ENCODE measurements at regions not wholly inside any gene's neighbourhood (a gene's known extent, or its start where the extent isn't known, plus 50 kb on each side); places are given as distances from the start of the nearest gene placed in this dataset.

- no peak overlapping the region for H4K8ac ChIP-seq (ENCODE audit: extremely low read depth, insufficient read depth, low read length)
- H3K18ac ChIP-seq (ENCODE audit: extremely low read depth, low read length) = no peak overlapping the region
- no peak overlapping the region for H3K4me3 ChIP-seq (ENCODE audit: extremely low read depth in 1 of 4, insufficient read depth in 2 of 4, low read depth in 3 of 4, low read length in 4 of 4)
- H3K4me2 ChIP-seq (ENCODE audit: insufficient read depth in 1 of 2, low read depth in 2 of 2, low read length in 2 of 2) = no peak overlapping the region
- no peaks in the 10 kb centered on the region for H3K79me1 ChIP-seq (ENCODE audit: low read depth, low read length)
- H3K56ac ChIP-seq (replicated peaks; ENCODE audit: insufficient read length, low read depth, low read length) = no peak overlapping the region
- H3K14ac ChIP-seq (ENCODE audit: insufficient read length) = no peak overlapping the region
- H3K27ac ChIP-seq (ENCODE audit: low read depth, low read length) = no peak overlapping the region
- H4K20me1 ChIP-seq (replicated peaks in 1 of 2; ENCODE audit: control insufficient read depth in 1 of 2, insufficient read depth in 2 of 2, low read length in 2 of 2) = no peaks in the 10 kb centered on the region
- no peaks in the 10 kb centered on the region for H3K79me2 ChIP-seq (ENCODE audit: control insufficient read depth in 1 of 2, insufficient read depth in 2 of 2, low read length in 2 of 2)
- WGBS, 2 experiments (ENCODE audit: extremely low coverage in 1 of 2, insufficient coverage in 1 of 2, insufficient read length in 1 of 2, insufficient replicate concordance in 2 of 2, low coverage in 1 of 2, low lambda C conversion rate in 2 of 2, missing lambda C conversion rate in 1 of 2) = 88% methylated on average over 5 of the region's 5 CpGs; no CpG with 5 or more reads in 1 of the 2 experiments
- no peaks in the 10 kb centered on the region for H3K23me2 ChIP-seq (ENCODE audit: low read depth, low read length)
- H2BK5ac ChIP-seq (ENCODE audit: low read depth, low read length) = no peak overlapping the region
- H3K4me1 ChIP-seq (replicated peaks in 1 of 4; ENCODE audit: control insufficient read depth in 3 of 4, insufficient read depth in 4 of 4, low read length in 3 of 4) = peaks cover 0 to 3% (median 0%) of the 10 kb centered on the region in 4 experiments; a peak in 1 of 7 replicates
- no peak overlapping the region for H3K23ac ChIP-seq (ENCODE audit: insufficient read length)
- no peak overlapping the region for H3K9ac ChIP-seq (replicated peaks in 1 of 4; ENCODE audit: extremely low read depth in 1 of 4, low read depth in 3 of 4, low read length in 3 of 4)
- no peaks in the 10 kb centered on the region for H3K27me3 ChIP-seq (replicated peaks in 1 of 4; ENCODE audit: control insufficient read depth in 3 of 4, extremely low read depth in 1 of 4, insufficient read depth in 3 of 4, low read length in 3 of 4)
- H2AFZ ChIP-seq (ENCODE audit: low read length) = no peak overlapping the region
- H2BK15ac ChIP-seq (ENCODE audit: low read length) = no peak overlapping the region
- H3K4ac ChIP-seq (replicated peaks; ENCODE audit: insufficient read length, low read depth, low read length) = no peak overlapping the region
- H2AK5ac ChIP-seq (ENCODE audit: low read depth, low read length) = no peak overlapping the region
- H3K36me3 ChIP-seq (ENCODE audit: control insufficient read depth in 2 of 4, insufficient read depth in 4 of 4, low read length in 3 of 4) = no peaks in the 10 kb centered on the region
- DNase-seq (ENCODE audit: low read depth in 1 of 2, low spot score in 2 of 2) (no peak), FAIRE-seq (no peak)
- no peak overlapping the region for H2BK120ac ChIP-seq (replicated peaks; ENCODE audit: low read depth, low read length)
- CTCF ChIA-PET (ENCODE audit: partially characterized antibody) = interaction anchor here (0.8 to 5.8 kb wide), 8 partner anchors 9 to 175 kb away, joined by 3 to 34 read pairs (median 4); no protein-coding TSS in a partner anchor
- H4K5ac ChIP-seq (ENCODE audit: insufficient read length, low read depth, low read length) = no peak overlapping the region
- H2BK12ac ChIP-seq (ENCODE audit: low read depth, low read length) = no peak overlapping the region
- no peak overlapping the region for H2BK20ac ChIP-seq (ENCODE audit: low read length)
- H4K91ac ChIP-seq (replicated peaks; ENCODE audit: insufficient read length, low read length) = no peak overlapping the region
- no peaks in the 10 kb centered on the region for H3K9me3 ChIP-seq (ENCODE audit: insufficient read depth in 2 of 2, low read depth in 1 of 2, low read length in 1 of 2)
- POLR2A ChIA-PET (ENCODE audit: partially characterized antibody) = no interaction called here
- no peak for TF ChIP-seq SP1 (IDR thresholded peaks at IDR 0.05; ENCODE audit: low read depth, low read length)
- TF ChIP-seq SP2 (IDR thresholded peaks at IDR 0.05; ENCODE audit: low read length) = no peak
- no peak for TF ChIP-seq POLR2A (IDR thresholded peaks at IDR 0.05; ENCODE audit: control extremely low read depth in 1 of 2, low read depth in 2 of 2, low read length in 2 of 2)
- TF ChIP-seq ATF2 (IDR thresholded peaks at IDR 0.05; ENCODE audit: low read length) = no peak
Observed at GRCh38 chr3:27617552-27617951, 104.6 kb downstream of the EOMES start.

All from H1 (cell line).